T47D (cell line): ENCODE measurements at regions not wholly inside any gene's neighbourhood (a gene's known extent, or its start where the extent isn't known, plus 50 kb on each side); places are given as distances from the start of the nearest gene placed in this dataset.
"Not testable (repeated sequence)": the region's sequence is repeated elsewhere in the genome, so short reads cannot be mapped to it uniquely, and the experiment has no call there.

Experiments used
- DNase-seq, 2 experiments: peaks; one replicate each; pipeline versions ENCODE4 v3.0.0 to v3.0.0-alpha.2; 2011 to 2012; ENCODE audit warnings: low read depth in 1 of 2, low spot score in 1 of 2
- JUND ChIP-seq: IDR thresholded peaks from 2 replicates; pipeline ENCODE4 v1.6.1; 2012; ENCODE audit warnings: low read depth
- in situ Hi-C: cut with HindIII; loops from 2 replicates; pipeline ENCODE4 v1.10.0; 2016; ENCODE audit warnings: low sequenced_read_pairs, low pct_unique_long_range_greater_than_20kb

GRCh38 chr5:142520885-142521284 is 165.0 kb downstream of the FGF1 start:
- TF ChIP-seq JUND: no peak
- no peak for DNase-seq
- in situ Hi-C loops: no loop called here

- DNase-seq, in situ Hi-C loops: not testable (repeated sequence)
These were observed 166.0 kb downstream of the FGF1 start for GRCh38 chr5:142519913-142520312.

DNA sequence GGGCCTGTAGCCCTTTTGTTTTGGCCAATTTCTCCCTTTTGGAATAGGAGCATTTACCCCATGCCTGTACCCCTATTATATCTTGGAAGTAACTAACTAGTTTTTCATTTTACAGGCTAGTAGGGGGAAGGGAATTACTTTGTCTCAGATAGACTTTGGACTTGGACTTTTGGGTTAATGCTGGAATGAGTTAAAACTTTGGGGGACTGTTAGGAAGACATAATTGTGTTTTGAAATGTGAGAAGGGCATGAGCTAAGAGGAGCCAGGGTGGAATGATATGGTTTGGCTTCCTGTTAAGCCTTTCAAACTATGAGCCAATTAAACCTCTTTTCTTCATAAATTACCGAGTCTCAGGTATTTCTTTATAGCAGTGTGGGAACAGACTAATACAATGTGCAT is 168.1 kb downstream of the FGF1 start:
- TF ChIP-seq JUND: no peak
- DNase-seq: no peak
- in situ Hi-C loops: no loop called here

DNA sequence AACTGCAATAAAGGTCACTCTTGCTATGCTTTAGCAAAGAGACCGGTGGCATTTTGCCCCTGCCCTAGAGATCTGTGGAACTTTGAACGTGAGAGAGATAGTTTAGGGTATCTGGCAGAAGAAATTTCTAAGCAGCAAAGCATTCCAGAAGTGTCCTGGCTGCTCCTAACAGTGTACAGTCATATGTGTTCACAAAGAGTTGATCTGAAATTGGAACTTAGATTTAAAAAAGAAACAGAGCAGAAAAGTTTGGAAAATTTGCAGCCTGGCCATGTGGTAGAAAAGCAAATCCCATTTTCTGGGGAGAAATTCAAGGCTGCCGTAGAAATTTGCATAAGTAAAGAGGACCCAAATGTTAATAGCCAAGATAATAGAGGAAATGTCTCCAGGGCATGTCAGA is 169.2 kb downstream of the FGF1 start:
- TF ChIP-seq JUND: no peak
- DNase-seq: no peak
- in situ Hi-C loops: no loop called here

- DNase-seq: no peak
- in situ Hi-C loops: no loop called here
- no peak for TF ChIP-seq JUND
These were observed 170.9 kb downstream of the FGF1 start for GRCh38 chr5:142515036-142515435.

- DNase-seq: no peak
- in situ Hi-C loops: no loop called here
These were observed 171.7 kb downstream of the FGF1 start for GRCh38 chr5:142514196-142514595.

DNA sequence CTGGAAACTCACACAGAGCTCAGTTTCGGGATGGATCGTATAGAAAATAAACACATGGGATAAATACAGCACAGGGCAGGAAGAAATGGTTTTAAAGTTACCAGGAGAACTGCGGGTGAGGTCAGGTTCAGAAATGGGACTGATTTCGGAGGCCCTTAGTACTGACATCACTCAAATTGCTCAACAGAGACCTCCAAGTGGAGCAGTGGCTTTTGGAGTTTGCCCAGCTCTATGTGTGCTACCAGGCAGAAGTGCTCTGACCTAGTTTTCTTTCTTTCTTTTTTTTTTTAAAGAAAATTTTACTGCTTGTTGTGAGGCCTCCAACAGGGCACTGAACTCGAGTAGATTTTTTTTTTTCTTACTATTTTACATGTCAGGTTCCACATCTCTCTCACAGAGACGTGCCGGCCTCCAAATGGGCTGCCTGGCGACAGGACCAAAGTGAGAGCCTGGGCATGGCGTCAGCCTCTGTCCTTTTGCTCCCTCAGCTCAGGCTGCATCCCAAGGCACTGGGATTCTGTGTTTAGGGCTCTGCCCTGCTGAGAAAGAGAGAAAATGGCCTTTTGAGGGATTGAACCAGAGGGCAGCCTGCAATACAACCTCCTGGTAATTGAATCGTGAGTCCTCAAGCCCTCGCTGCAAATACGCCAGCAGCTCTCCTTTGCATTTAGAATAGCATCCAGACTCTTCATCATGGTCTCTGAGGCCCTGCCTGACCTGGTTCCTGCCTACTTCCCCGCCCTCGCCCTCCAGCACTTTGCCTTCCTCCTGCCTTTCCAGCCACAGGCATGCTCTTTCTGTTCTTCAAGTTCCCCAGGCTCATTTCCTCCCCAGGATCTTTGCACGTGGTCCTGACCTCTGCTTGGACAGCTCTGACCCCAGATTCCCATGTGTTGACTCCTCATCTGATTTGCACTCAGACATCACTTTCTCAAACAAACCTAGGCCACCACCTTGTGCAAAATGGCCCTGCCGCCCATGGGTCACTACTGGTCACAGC is 173.5 kb downstream of the FGF1 start:
- in situ Hi-C loops: no loop called here
- peak in 1 of 2 experiments; percentile 54 for DNase-seq
- TF ChIP-seq JUND: no peak

More at GRCh38 chr5:142514196-142514595, 171.7 kb downstream of the FGF1 start:
- TF ChIP-seq JUND: no peak

GRCh38 chr5:142511358-142511757 is 174.5 kb downstream of the FGF1 start:
- DNase-seq: no peak
- TF ChIP-seq JUND: no peak
- in situ Hi-C loops: no loop called here

- DNase-seq: no peak
- in situ Hi-C loops: no loop called here
- TF ChIP-seq JUND: no peak
These were observed 176.9 kb downstream of the FGF1 start for GRCh38 chr5:142509026-142509425.

DNA sequence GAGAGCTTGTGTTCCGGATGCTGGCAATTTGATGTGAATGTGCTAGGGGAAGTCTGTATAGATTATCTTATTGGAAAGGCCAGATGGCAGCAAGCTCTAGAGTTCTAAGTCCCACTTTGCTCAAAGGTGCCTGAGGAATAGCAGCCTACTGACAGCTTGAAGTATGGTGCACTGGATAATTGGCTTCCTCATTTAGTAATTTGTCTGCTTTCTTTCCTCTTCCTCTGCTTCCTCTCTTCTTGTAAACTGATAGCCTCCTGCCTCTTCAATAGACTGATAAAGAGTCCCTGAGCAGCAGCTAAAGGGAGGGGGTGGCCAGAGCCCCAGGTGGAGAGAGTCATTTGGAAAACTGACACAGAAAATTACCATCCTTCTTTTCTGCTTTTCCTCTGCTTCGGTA is 177.3 kb downstream of the FGF1 start:
- in situ Hi-C loops: no loop called here
- no peak for DNase-seq
- no peak for TF ChIP-seq JUND

GRCh38 chr5:142507531-142508372 is 178.1 kb downstream of the FGF1 start:
- in situ Hi-C loops: no loop called here

DNA sequence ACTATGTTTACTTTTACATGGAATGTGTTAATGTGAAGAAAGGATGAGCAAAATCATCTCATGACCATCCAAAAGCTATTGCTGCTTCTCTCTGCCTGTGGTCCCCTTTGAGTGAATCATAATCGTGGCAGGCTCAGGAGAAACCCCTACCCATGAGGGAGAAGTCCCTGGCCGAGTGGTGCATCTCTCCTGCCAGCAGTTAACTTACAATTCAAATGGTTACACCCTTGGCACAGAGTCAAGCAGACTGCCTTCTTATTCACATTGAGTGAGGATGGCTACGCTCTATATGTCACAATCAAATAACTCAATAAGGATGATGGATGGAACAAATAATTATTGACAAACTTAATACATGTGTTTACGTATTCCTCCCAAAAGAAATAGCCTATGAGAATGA is 179.1 kb downstream of the FGF1 start:
- no peak for DNase-seq
- no peak for TF ChIP-seq JUND
- in situ Hi-C loops: no loop called here

More at GRCh38 chr5:142507531-142508372, 178.1 kb downstream of the FGF1 start:
- DNase-seq: peak; percentile 15 to 54
- TF ChIP-seq JUND: no peak

GRCh38 chr5:142506046-142506445 is 179.8 kb downstream of the FGF1 start:
- no peak for DNase-seq
- in situ Hi-C loops: no loop called here

More at GRCh38 chr5:142506046-142506445, 179.8 kb downstream of the FGF1 start:
- TF ChIP-seq JUND: no peak
